CD4-positive, alpha-beta memory T cell (primary cell): ENCODE measurements at regions not wholly inside any gene's neighbourhood (a gene's known extent, or its start where the extent isn't known, plus 50 kb on each side); places are given as distances from the start of the nearest gene placed in this dataset.

Source experiments
- CTCF ChIA-PET: fragments of 350-600 bp; sonication (Branson Sonifier 250); formaldehyde crosslinking; loops from one replicate; lab custom pipeline; 2021; ENCODE audit warnings: inconsistent platforms; ENCODE audit not compliant: partially characterized antibody; lab: Charles Lee
- POLR2A ChIA-PET: fragments of 350-600 bp; sonication (Branson Sonifier 250); formaldehyde crosslinking; loops from one replicate; lab custom pipeline; 2021; ENCODE audit not compliant: partially characterized antibody; lab: Charles Lee
- DNase-seq, 5 donors: peaks; one replicate each; pipeline versions ENCODE4 v3.0.0 to v3.0.0-alpha.2; 2020 to 2022; ENCODE audit warnings: mixed read lengths in 1 of 5
- H3K27ac ChIP-seq: one replicate; pipeline ENCODE4 v1.7.0; 2013; ENCODE audit warnings: low read depth, low read length
- H3K27me3 ChIP-seq: 2 replicates; pipeline ENCODE4 v1.7.0; 2013; ENCODE audit warnings: mild to moderate bottlenecking, low read length, moderate library complexity; ENCODE audit not compliant: insufficient read depth
- H3K36me3 ChIP-seq: 2 replicates; pipeline ENCODE4 v1.7.0; 2013; ENCODE audit warnings: mild to moderate bottlenecking, low read length, moderate library complexity; ENCODE audit not compliant: insufficient read depth
- H3K4me1 ChIP-seq: 2 replicates; pipeline ENCODE4 v1.7.0; 2013; ENCODE audit warnings: mild to moderate bottlenecking, low read length, moderate library complexity; ENCODE audit not compliant: insufficient read depth
- H3K4me3 ChIP-seq, 2 donors: one replicate each; pipeline ENCODE4 v1.7.0; 2013; ENCODE audit warnings: low read length in 2 of 2, mild to moderate bottlenecking in 1 of 2
- H3K9me3 ChIP-seq, 2 donors: one replicate each; pipeline ENCODE4 v1.7.0; 2013; ENCODE audit warnings: low read length in 2 of 2, control low read depth in 1 of 2; ENCODE audit not compliant: control insufficient read depth in 1 of 2
- H3K27ac Mint-ChIP-seq, 7 donors: one replicate each; pipeline ENCODE4 v1.8.0; 2020 to 2021; ENCODE audit warnings: mixed read lengths in 7 of 7, mild to moderate bottlenecking in 6 of 7, inconsistent platforms in 3 of 7, moderate library complexity in 3 of 7
- H3K27me3 Mint-ChIP-seq, 2 donors: one replicate each; pipeline ENCODE4 v1.8.0; 2020 to 2021; ENCODE audit warnings: mixed read lengths in 2 of 2
- H3K36me3 Mint-ChIP-seq, 2 donors: one replicate each; pipeline ENCODE4 v1.8.0; 2020 to 2021; ENCODE audit warnings: mixed read lengths in 2 of 2, inconsistent platforms in 1 of 2, mild to moderate bottlenecking in 1 of 2
- H3K4me1 Mint-ChIP-seq, 4 donors: one replicate each; pipeline ENCODE4 v1.8.0; 2020 to 2021; ENCODE audit warnings: mixed read lengths in 4 of 4, mild to moderate bottlenecking in 1 of 4
- H3K4me3 Mint-ChIP-seq, 8 donors: one replicate each; pipeline ENCODE4 v1.8.0; 2020 to 2021; ENCODE audit warnings: mixed read lengths in 8 of 8, mild to moderate bottlenecking in 7 of 8, moderate library complexity in 6 of 8, inconsistent platforms in 3 of 8
- H3K9me3 Mint-ChIP-seq, 8 donors: one replicate each; pipeline ENCODE4 v1.8.0; 2020 to 2021; ENCODE audit warnings: mixed read lengths in 8 of 8, mild to moderate bottlenecking in 5 of 8, inconsistent platforms in 3 of 8, moderate library complexity in 1 of 8
- intact Hi-C: fragments of 100-400 bp; cut with micrococcal nuclease; formaldehyde crosslinking; loops from one replicate; pipeline ENCODE4 v1.15.1; 2023

DNA sequence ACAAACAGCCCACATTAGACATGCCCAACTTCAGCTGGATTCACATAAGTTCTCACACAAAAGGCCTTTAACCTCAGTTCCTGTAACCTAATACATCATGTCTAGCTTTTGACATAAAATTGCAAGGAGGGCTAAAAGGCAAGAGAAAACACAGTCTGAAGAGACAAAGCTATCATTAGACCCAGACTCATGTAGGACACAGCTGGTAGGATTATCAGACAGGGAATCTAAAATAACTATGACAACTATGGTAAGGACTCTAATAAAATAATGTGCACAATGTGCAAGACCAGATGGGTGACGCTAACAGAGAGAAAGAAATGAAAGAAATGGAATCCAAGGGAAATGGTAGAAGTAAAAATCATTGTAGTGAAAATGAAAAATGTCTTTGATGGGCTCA, 643.2 kb upstream of the RAB6C start:
- CTCF ChIA-PET = no interaction called here
- H3K27me3 ChIP-seq = no peaks in the 10 kb centered on the region
- H3K36me3 ChIP-seq = no peaks in the 10 kb centered on the region
- H3K4me3 ChIP-seq = no peak overlapping the region
- no peaks in the 10 kb centered on the region for H3K4me1 Mint-ChIP-seq
- intact Hi-C loops = no loop called here
- DNase-seq = no peak
- peaks cover 0 to 13% (median 7%) of the 10 kb centered on the region in 8 donors for H3K9me3 Mint-ChIP-seq
- no peak overlapping the region for H3K27ac Mint-ChIP-seq
- H3K27me3 Mint-ChIP-seq = peaks cover 0 to 2% of the 10 kb centered on the region in 2 donors
- POLR2A ChIA-PET = no interaction called here
- H3K27ac ChIP-seq = no peak overlapping the region
- H3K9me3 ChIP-seq = no peaks in the 10 kb centered on the region
- H3K4me1 ChIP-seq = no peaks in the 10 kb centered on the region
- H3K4me3 Mint-ChIP-seq = no peak overlapping the region
- no peaks in the 10 kb centered on the region for H3K36me3 Mint-ChIP-seq

DNA sequence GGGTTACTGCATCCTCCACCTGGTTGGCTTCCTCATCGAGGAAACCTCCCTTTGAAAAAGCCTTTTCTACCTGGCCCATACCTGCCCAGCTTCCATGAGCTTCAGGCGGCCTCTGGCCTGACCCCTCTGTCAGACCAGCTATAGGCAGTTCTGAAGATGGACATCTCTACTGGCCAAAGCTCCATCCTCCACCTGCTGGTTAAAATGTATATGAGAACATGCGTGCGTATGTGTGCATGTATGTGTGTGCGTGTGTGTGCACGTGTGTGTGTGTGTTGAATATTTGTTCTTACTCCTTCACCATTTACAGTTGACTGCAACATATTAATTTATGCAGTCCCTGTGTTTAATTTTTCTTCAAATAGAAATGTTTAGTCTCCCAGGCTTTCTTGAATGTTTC, 642.4 kb upstream of the RAB6C start:
- ChIA-PET CTCF (no interaction called here), POLR2A (no interaction called here)
- H3K27me3 ChIP-seq = no peaks in the 10 kb centered on the region
- H3K36me3 ChIP-seq = no peaks in the 10 kb centered on the region
- Mint-ChIP-seq H3K9me3 (peaks cover 3 to 16% (median 8%) of the 10 kb centered on the region in 8 donors), H3K27me3 (peaks cover 0 to 2% of the 10 kb centered on the region in 2 donors), H3K27ac (no peak overlapping the region), H3K36me3 (no peaks in the 10 kb centered on the region), H3K4me1 (no peaks in the 10 kb centered on the region), H3K4me3 (no peak overlapping the region)
- no peak overlapping the region for H3K4me3 ChIP-seq
- intact Hi-C loops = no loop called here
- DNase-seq = no peak
- H3K4me1 ChIP-seq = no peaks in the 10 kb centered on the region
- no peak overlapping the region for H3K27ac ChIP-seq
- H3K9me3 ChIP-seq = no peaks in the 10 kb centered on the region

DNA sequence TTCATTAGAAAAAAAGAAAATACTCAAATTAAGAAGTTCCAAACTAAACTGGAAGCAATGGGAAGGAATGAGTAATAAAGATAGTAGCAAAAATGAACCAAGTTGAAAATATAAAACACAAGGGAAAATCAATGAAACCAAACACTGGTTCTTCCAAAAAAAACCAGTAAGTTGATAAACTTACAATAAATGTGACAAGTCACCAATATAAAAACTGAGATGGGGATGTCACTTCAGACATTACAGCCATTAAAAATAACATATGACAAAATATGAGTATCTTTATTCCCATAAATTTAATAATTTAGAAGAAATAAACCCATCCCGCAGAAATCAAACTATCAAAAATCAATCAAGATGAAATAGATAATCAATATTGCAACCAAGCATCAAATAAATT, 633.9 kb upstream of the RAB6C start:
- Mint-ChIP-seq H3K4me1 (no peaks in the 10 kb centered on the region), H3K27me3 (no peaks in the 10 kb centered on the region), H3K4me3 (no peak overlapping the region), H3K27ac (no peak overlapping the region), H3K9me3 (peaks cover 0 to 8% (median 3%) of the 10 kb centered on the region in 8 donors), H3K36me3 (no peaks in the 10 kb centered on the region)
- Histone ChIP-seq H3K27ac (no peak overlapping the region), H3K36me3 (no peaks in the 10 kb centered on the region), H3K4me1 (no peaks in the 10 kb centered on the region), H3K9me3 (no peaks in the 10 kb centered on the region), H3K27me3 (no peaks in the 10 kb centered on the region), H3K4me3 (no peak overlapping the region)
- intact Hi-C loops = no loop called here
- POLR2A ChIA-PET = no interaction called here
- CTCF ChIA-PET = no interaction called here
- no peak for DNase-seq

DNA sequence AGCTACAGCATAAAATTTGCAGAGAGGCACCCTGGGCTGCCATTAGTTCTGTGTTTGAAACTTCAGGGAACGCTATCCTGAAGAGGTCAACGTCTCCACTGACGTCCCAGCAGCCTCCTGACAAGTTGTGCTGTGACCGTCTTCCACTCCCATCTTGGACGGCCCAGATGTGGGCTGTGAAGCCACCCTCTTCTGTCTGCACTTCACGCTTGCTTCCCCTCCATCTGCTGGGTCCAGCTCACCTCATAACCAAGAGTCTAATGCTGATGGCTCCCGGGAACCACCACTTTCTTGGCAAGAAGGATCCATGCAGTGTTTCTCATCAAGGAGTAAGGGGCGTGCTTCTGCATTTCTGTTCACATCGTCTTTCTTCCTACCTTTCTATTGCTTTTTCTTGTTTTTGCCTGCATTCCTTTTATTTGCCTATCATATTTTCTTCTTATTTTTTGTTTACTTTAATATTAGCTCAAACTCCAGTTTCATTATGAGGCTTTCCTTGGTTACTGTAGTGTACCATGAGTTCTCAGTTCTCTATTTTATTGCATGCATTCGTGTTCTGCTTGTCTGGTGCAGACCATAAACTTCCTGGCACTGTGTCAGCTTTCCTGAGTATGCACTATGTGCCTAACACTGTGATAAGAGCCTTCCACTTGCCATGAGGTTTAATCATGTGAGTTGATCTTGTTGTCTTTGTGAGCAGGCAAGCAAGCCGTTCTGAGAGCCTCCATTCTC, 631.8 kb upstream of the RAB6C start:
- Histone ChIP-seq H3K36me3 (no peaks in the 10 kb centered on the region), H3K9me3 (no peaks in the 10 kb centered on the region), H3K27ac (no peak overlapping the region), H3K4me1 (no peaks in the 10 kb centered on the region), H3K27me3 (no peaks in the 10 kb centered on the region), H3K4me3 (no peak overlapping the region)
- DNase-seq = no peak
- Mint-ChIP-seq H3K9me3 (peaks cover 0 to 8% (median 0%) of the 10 kb centered on the region in 8 donors), H3K36me3 (no peaks in the 10 kb centered on the region), H3K4me1 (no peaks in the 10 kb centered on the region), H3K4me3 (no peak overlapping the region), H3K27me3 (no peaks in the 10 kb centered on the region), H3K27ac (no peak overlapping the region)
- intact Hi-C loops = no loop called here
- ChIA-PET CTCF (no interaction called here), POLR2A (no interaction called here)

DNA sequence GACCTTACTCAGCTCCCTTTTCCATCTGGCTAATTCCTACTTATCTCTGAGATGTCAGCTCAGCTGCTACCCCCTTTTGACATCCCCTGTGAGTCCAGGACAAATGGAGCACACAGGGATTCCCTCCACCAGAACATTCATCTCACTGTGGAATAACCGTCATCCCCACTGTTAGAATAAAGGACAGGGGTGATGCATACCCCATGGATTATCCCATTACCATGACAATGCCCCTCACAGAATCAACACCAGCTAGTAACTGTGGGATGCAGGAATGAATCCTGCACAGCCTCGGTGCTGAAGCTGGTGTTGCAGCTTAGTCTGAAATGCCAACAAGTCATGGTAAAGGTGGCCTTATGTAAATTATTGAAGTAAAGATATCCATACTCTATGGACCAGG, 624.8 kb upstream of the RAB6C start:
- no peaks in the 10 kb centered on the region for H3K36me3 ChIP-seq
- no peak overlapping the region for H3K27ac ChIP-seq
- no peak for DNase-seq
- Mint-ChIP-seq H3K27me3 (no peaks in the 10 kb centered on the region), H3K4me3 (no peak overlapping the region), H3K9me3 (peaks cover 0 to 7% (median 0%) of the 10 kb centered on the region in 8 donors), H3K27ac (no peak overlapping the region), H3K36me3 (no peaks in the 10 kb centered on the region), H3K4me1 (no peaks in the 10 kb centered on the region)
- intact Hi-C loops = no loop called here
- no peak overlapping the region for H3K4me3 ChIP-seq
- no peaks in the 10 kb centered on the region for H3K27me3 ChIP-seq
- CTCF ChIA-PET = no interaction called here
- POLR2A ChIA-PET = no interaction called here
- no peaks in the 10 kb centered on the region for H3K9me3 ChIP-seq
- H3K4me1 ChIP-seq = no peaks in the 10 kb centered on the region

DNA sequence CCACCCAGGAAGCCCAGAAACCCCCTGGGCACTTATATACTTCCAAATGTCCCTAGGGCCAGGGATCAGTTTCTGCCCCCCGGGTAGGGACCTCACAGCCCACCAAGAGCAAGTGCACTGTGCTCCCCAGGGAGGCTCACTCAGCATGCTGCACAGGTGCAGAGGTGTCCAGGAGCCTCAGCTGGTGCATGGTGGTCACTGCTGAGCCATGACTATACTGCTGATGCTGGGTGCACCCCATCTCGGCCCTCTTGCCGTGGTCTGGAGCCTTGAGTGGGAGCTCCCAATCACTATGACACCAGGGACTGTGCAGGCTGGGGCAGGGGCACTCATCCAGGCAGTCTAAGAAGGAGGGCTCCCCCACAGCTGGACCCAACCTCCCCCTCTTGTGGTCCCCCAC, 617.8 kb upstream of the RAB6C start:
- no peak for DNase-seq
- Histone ChIP-seq H3K27ac (no peak overlapping the region), H3K4me3 (no peak overlapping the region), H3K4me1 (no peaks in the 10 kb centered on the region), H3K36me3 (no peaks in the 10 kb centered on the region), H3K9me3 (no peaks in the 10 kb centered on the region), H3K27me3 (no peaks in the 10 kb centered on the region)
- H3K36me3 Mint-ChIP-seq = no peaks in the 10 kb centered on the region
- no peaks in the 10 kb centered on the region for H3K27me3 Mint-ChIP-seq
- intact Hi-C loops = no loop called here
- ChIA-PET CTCF (no interaction called here), POLR2A (no interaction called here)
- no peak overlapping the region for H3K4me3 Mint-ChIP-seq
- H3K4me1 Mint-ChIP-seq = no peaks in the 10 kb centered on the region
- no peak overlapping the region for H3K27ac Mint-ChIP-seq
- H3K9me3 Mint-ChIP-seq = peaks cover 0 to 5% (median 0%) of the 10 kb centered on the region in 8 donors

DNA sequence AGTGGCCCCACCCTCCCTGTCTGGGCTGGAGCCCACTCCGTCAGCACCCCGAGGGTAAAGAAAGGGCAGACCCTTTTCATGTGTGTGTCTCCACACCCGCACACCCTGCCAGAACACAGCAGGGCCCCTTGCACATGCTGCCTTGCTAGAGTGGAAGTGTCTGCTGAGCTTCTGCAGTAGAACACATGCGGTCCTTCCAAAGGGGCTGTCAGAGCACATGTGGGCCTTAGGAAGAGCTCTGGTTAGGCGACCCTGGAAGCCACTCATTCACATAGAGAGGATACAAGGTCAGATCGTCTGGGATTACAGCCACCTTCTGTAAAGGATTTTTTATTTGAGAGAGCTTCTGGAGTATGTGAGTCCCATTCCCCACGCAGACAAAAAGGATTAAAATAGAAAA, 613.2 kb upstream of the RAB6C start:
- no peak overlapping the region for H3K27ac Mint-ChIP-seq

More for the DNA sequence above, 613.2 kb upstream of the RAB6C start:
- no peak for DNase-seq
- Histone ChIP-seq H3K4me1 (no peaks in the 10 kb centered on the region), H3K36me3 (no peaks in the 10 kb centered on the region), H3K27ac (no peak overlapping the region), H3K27me3 (no peaks in the 10 kb centered on the region), H3K4me3 (no peak overlapping the region), H3K9me3 (no peaks in the 10 kb centered on the region)
- POLR2A ChIA-PET = no interaction called here
- Mint-ChIP-seq H3K4me1 (no peaks in the 10 kb centered on the region), H3K9me3 (peaks cover 0 to 2% (median 0%) of the 10 kb centered on the region in 8 donors), H3K4me3 (no peak overlapping the region), H3K27me3 (no peaks in the 10 kb centered on the region), H3K36me3 (no peaks in the 10 kb centered on the region)
- intact Hi-C loops = no loop called here
- CTCF ChIA-PET = no interaction called here
